Fibroblast of lung (primary cell): ENCODE measurements at regions not wholly inside any gene's neighbourhood (a gene's known extent, or its start where the extent isn't known, plus 50 kb on each side); places are given as distances from the start of the nearest gene placed in this dataset.
"Not testable (repeated sequence)": the region's sequence is repeated elsewhere in the genome, so short reads cannot be mapped to it uniquely, and the experiment has no call there.

ENCODE experiments used
- DNase-seq, 2 donors: peaks; one replicate each; pipeline versions ENCODE4 v3.0.0 to v3.0.0-alpha.2; 2010; ENCODE audit warnings: low read depth in 2 of 2
- H2AFZ ChIP-seq: 2 replicates; pipeline ENCODE4 v1.5.1; 2012; ENCODE audit warnings: low read length, control low read depth, inconsistent platforms
- H3K27ac ChIP-seq: 2 replicates; pipeline ENCODE4 v1.5.1; 2011; ENCODE audit warnings: low read length, control low read depth; ENCODE audit not compliant: insufficient read depth
- H3K27me3 ChIP-seq: 2 replicates; pipeline ENCODE4 v1.5.1; 2011; ENCODE audit warnings: mild to moderate bottlenecking, low read length; ENCODE audit not compliant: control insufficient read depth, insufficient read depth
- H3K36me3 ChIP-seq: 2 replicates; pipeline ENCODE4 v1.5.1; 2011; ENCODE audit warnings: low read length; ENCODE audit not compliant: control insufficient read depth, insufficient read depth
- H3K4me1 ChIP-seq: 2 replicates; pipeline ENCODE4 v1.5.1; 2011; ENCODE audit warnings: low read length; ENCODE audit not compliant: control insufficient read depth, insufficient read depth; ENCODE audit errors: extremely low read depth
- H3K4me2 ChIP-seq: 2 replicates; pipeline ENCODE4 v1.5.1; 2011; ENCODE audit warnings: low read length, control low read depth; ENCODE audit not compliant: insufficient read depth; ENCODE audit errors: extremely low read depth
- H3K4me3 ChIP-seq, 4 experiments: fragments of 200-600 bp in 1 of 4; sonication (generic) in 1 of 4; replicated peaks in 1 of 4; 2 replicates each; pipeline ENCODE4 v1.5.1; 2011 to 2016; ENCODE audit warnings: low read length in 4 of 4, low read depth in 3 of 4, mild to moderate bottlenecking in 3 of 4, control low read depth in 2 of 4, inconsistent platforms in 1 of 4, mixed read lengths in 1 of 4; ENCODE audit not compliant: insufficient read depth in 1 of 4; ENCODE audit errors: control extremely low read depth in 1 of 4
- H3K79me2 ChIP-seq: 2 replicates; pipeline ENCODE4 v1.5.1; 2012; ENCODE audit warnings: mild to moderate bottlenecking, low read length, inconsistent platforms; ENCODE audit not compliant: control insufficient read depth, insufficient read depth
- H3K9ac ChIP-seq: 2 replicates; pipeline ENCODE4 v1.5.1; 2011; ENCODE audit warnings: mild to moderate bottlenecking, low read length, control low read depth; ENCODE audit not compliant: insufficient read depth
- H3K9me3 ChIP-seq: 2 replicates; pipeline ENCODE4 v1.5.1; 2012; ENCODE audit warnings: low read depth, low read length; ENCODE audit not compliant: control insufficient read depth, insufficient read depth
- H4K20me1 ChIP-seq: 2 replicates; pipeline ENCODE4 v1.5.1; 2011; ENCODE audit warnings: low read length; ENCODE audit not compliant: control insufficient read depth, insufficient read depth; ENCODE audit errors: extremely low read depth
- EZH2 ChIP-seq: IDR thresholded peaks from 2 replicates; pipeline ENCODE4 v1.5.1; 2012; ENCODE audit warnings: low read length, control low read depth, mild to moderate bottlenecking; ENCODE audit errors: missing control alignments
- TF ChIP-seq, protein P1 (sequence below), 2 donors: IDR thresholded peaks in 1 of 2; conservative IDR thresholded peaks in 1 of 2; 1 replicate in 1 of 2; 2 replicates in 1 of 2; pipeline ENCODE4 v1.5.1; 2011 to 2012; ENCODE audit warnings: low read length in 2 of 2, control low read depth in 1 of 2, inconsistent platforms in 1 of 2, low read depth in 1 of 2, mild to moderate bottlenecking in 1 of 2

DNA sequence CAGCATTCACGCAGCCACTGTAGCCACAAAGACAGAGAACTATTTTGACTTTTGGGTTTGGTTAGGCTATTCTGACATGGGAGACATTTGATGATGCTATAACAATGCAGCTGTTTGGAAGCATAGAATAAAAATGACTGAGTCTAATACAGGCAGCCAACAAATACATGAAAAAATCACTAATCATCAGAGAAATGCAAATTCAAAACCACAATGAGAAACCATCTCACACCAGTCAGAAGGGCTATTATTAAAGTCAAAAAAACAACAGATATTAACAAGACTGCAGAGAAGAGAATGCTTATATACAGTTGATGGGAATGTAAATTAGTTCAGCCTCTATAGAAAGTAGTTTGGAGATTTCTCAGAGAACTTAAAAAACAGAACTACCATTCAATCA lies 107.1 kb upstream of the POC5 start:
- H3K9ac ChIP-seq, result no peak overlapping the region

DNA sequence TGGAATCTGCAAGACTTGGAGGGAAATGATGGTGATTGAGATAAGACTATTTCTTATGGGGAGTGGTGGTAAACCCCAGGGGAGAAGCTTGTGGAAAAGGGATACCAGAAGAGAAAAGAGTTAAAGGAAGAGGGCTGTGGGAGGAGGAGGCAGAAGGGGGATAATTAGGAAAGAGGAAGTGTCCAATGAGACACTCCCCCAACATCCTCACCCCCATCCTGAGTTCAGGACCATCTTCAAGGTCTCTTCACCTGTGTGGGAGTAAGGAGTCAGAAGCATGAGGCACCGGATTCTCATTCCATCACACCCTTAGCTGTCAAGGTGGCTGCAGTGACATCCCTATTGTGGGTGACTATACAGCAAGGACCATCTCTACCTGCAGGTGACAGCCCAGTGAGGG lies 106.6 kb upstream of the POC5 start:
- H3K79me2 ChIP-seq, result no peaks in the 10 kb centered on the region
- no peaks in the 10 kb centered on the region for H3K9me3 ChIP-seq
- H3K4me2 ChIP-seq, result no peak overlapping the region
- H2AFZ ChIP-seq, result no peak overlapping the region
- TF ChIP-seq EZH2, result no peak
- TF ChIP-seq, protein P1, sequence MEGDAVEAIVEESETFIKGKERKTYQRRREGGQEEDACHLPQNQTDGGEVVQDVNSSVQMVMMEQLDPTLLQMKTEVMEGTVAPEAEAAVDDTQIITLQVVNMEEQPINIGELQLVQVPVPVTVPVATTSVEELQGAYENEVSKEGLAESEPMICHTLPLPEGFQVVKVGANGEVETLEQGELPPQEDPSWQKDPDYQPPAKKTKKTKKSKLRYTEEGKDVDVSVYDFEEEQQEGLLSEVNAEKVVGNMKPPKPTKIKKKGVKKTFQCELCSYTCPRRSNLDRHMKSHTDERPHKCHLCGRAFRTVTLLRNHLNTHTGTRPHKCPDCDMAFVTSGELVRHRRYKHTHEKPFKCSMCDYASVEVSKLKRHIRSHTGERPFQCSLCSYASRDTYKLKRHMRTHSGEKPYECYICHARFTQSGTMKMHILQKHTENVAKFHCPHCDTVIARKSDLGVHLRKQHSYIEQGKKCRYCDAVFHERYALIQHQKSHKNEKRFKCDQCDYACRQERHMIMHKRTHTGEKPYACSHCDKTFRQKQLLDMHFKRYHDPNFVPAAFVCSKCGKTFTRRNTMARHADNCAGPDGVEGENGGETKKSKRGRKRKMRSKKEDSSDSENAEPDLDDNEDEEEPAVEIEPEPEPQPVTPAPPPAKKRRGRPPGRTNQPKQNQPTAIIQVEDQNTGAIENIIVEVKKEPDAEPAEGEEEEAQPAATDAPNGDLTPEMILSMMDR (conservative IDR thresholded peaks at IDR 0.05 in 1 of 2, IDR thresholded peaks at IDR 0.05 in 1 of 2; ENCODE audit: low read depth in 1 of 2, low read length in 2 of 2), result no peak
- no peaks in the 10 kb centered on the region for H3K27me3 ChIP-seq
- H3K4me3 ChIP-seq, result no peak overlapping the region
- H4K20me1 ChIP-seq, result no peaks in the 10 kb centered on the region
- no peaks in the 10 kb centered on the region for H3K36me3 ChIP-seq
- H3K9ac ChIP-seq, result no peak overlapping the region
- no peaks in the 10 kb centered on the region for H3K4me1 ChIP-seq
- no peak for DNase-seq
- no peak overlapping the region for H3K27ac ChIP-seq

More for the DNA sequence above, 107.1 kb upstream of the POC5 start:
- Histone ChIP-seq H3K36me3 (no peaks in the 10 kb centered on the region), H3K79me2 (no peaks in the 10 kb centered on the region), H4K20me1 (no peaks in the 10 kb centered on the region), H3K9me3 (no peaks in the 10 kb centered on the region), H3K27me3 (no peaks in the 10 kb centered on the region), H3K4me2 (no peak overlapping the region), H2AFZ (no peak overlapping the region), H3K27ac (no peak overlapping the region), H3K4me3 (no peak overlapping the region), H3K4me1 (no peaks in the 10 kb centered on the region)
- DNase-seq, result no peak
- no peak for TF ChIP-seq EZH2
- TF ChIP-seq, protein P1 (conservative IDR thresholded peaks at IDR 0.05 in 1 of 2, IDR thresholded peaks at IDR 0.05 in 1 of 2; ENCODE audit: low read depth in 1 of 2, low read length in 2 of 2), result no peak

DNA sequence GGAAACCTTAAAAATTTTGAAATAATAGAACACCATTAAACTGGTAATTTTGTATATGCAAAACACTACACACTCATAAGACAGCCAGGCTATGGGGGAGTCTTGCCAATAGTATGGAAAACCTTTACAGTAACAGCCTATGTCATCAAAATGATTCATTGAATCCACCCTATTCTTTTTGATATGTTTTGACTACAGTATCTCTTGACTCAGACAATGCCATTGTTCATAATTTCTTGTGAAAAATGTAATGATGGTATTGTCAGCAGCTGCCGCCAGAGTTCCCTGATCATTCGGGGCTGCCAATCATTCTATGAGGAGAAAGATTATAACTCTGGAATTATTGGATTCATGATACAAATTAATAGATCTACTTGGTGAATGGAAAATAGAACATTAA lies 101.4 kb upstream of the POC5 start:
- H3K9me3 ChIP-seq, result no peaks in the 10 kb centered on the region
- no peak overlapping the region for H3K4me3 ChIP-seq
- no peak overlapping the region for H3K9ac ChIP-seq
- H4K20me1 ChIP-seq, result no peaks in the 10 kb centered on the region
- no peaks in the 10 kb centered on the region for H3K27me3 ChIP-seq
- H3K4me1 ChIP-seq, result no peaks in the 10 kb centered on the region
- H3K36me3 ChIP-seq, result no peaks in the 10 kb centered on the region
- TF ChIP-seq EZH2, result no peak
- TF ChIP-seq, protein P1 (conservative IDR thresholded peaks at IDR 0.05 in 1 of 2, IDR thresholded peaks at IDR 0.05 in 1 of 2; ENCODE audit: low read depth in 1 of 2, low read length in 2 of 2), result no peak
- DNase-seq, result no peak
- H2AFZ ChIP-seq, result no peak overlapping the region
- H3K27ac ChIP-seq, result no peak overlapping the region
- H3K79me2 ChIP-seq, result no peaks in the 10 kb centered on the region
- no peak overlapping the region for H3K4me2 ChIP-seq

DNA sequence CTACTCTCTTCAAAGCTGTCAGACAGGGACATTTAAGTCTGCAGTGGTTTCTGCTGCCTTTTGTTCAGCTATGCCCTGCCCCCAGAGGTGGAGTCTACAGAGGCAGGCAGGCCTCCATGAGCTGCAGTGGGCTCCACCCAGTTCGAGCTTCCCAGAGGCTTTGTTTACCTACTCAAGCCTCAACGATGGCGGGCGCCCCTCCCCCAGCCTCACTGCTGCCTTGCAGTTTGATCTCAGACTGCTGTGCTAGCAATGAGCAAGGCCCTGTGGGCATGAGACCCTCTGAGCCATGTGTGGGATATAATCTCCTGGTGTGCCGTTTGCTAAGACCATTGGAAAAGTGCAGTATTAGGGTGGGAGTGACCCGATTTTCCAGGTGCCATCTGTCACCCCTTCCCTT lies 82.5 kb upstream of the POC5 start:
- H3K36me3 ChIP-seq, DNase-seq, H2AFZ ChIP-seq, H3K27ac ChIP-seq, H3K27me3 ChIP-seq, H3K9ac ChIP-seq, H4K20me1 ChIP-seq, H3K4me2 ChIP-seq, H3K4me1 ChIP-seq, H3K9me3 ChIP-seq, H3K4me3 ChIP-seq, H3K79me2 ChIP-seq: not testable (repeated sequence)

DNA sequence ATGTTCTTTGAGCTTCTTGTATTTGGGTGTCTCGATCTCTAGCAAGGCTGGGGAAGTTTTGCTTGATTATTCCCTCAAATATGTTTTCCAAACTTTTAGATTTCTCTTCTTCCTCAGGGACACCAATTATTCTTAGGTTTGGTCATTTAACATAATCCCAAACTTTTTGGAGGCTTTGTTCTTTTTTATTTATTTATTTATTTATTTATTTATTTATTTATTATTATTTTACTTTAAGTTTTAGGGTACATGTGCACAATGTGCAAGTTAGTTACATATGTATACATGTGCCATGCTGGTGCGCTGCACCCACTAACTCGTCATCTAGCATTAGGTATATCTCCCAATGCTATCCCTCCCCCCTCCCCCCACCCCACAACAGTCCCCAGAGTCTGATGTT lies 52.1 kb upstream of the POC5 start:
- not testable (repeated sequence) for H3K27ac ChIP-seq, H2AFZ ChIP-seq, H3K27me3 ChIP-seq, H3K9me3 ChIP-seq, H3K9ac ChIP-seq, H3K4me3 ChIP-seq, DNase-seq, H3K36me3 ChIP-seq, H3K79me2 ChIP-seq, H4K20me1 ChIP-seq, H3K4me2 ChIP-seq, H3K4me1 ChIP-seq
